22Rv1 (cell line): ENCODE measurements at regions not wholly inside any gene's neighbourhood (a gene's known extent, or its start where the extent isn't known, plus 50 kb on each side); places are given as distances from the start of the nearest gene placed in this dataset.

Experiments
- CTCF ChIP-seq: fragments of 450-650 bp; IDR thresholded peaks from 2 replicates; pipeline ENCODE4 v1.5.1; 2017; ENCODE audit warnings: mild to moderate bottlenecking
- ZFX ChIP-seq: fragments of 450-650 bp; IDR thresholded peaks from 2 replicates; pipeline ENCODE4 v1.6.1; 2017; ENCODE audit warnings: antibody characterized with exemption, borderline replicate concordance

- TF ChIP-seq CTCF (no peak), ZFX (no peak)
Observed at GRCh38 chr2:146541896-146542295, 1302.9 kb upstream of the ACVR2A start.
